ENCODE measurements at regions not wholly inside any gene's neighbourhood (a gene's known extent, or its start where the extent isn't known, plus 50 kb on each side); places are given as distances from the start of the nearest gene placed in this dataset.

DNA sequence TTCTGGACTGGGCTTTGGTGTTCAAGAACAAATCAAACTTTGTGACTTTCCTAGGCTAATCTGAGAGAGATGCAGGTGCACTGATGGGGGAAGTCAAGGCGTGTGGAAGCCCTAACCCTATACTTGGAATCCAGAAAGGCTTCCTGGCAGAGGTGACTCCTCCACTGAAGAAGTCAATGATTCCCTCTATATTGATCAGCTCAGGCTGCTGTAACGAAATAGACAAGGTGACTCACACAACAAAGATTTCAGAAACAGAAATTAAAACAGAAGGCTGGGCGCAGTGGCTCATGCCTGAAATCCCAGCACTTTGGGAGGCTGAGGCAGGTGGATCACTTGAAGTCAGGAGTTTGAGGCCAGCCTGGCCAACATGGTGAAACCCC lies 69.6 kb upstream of the GGTA1 start:
- DNase-seq (ENCODE audit: low read depth, low spot score), result no peak

- no peak for DNase-seq (ENCODE audit: low read depth, low spot score)
These were observed 72.9 kb upstream of the GGTA1 start for GRCh38 chr9:121572581-121572980.

DNA sequence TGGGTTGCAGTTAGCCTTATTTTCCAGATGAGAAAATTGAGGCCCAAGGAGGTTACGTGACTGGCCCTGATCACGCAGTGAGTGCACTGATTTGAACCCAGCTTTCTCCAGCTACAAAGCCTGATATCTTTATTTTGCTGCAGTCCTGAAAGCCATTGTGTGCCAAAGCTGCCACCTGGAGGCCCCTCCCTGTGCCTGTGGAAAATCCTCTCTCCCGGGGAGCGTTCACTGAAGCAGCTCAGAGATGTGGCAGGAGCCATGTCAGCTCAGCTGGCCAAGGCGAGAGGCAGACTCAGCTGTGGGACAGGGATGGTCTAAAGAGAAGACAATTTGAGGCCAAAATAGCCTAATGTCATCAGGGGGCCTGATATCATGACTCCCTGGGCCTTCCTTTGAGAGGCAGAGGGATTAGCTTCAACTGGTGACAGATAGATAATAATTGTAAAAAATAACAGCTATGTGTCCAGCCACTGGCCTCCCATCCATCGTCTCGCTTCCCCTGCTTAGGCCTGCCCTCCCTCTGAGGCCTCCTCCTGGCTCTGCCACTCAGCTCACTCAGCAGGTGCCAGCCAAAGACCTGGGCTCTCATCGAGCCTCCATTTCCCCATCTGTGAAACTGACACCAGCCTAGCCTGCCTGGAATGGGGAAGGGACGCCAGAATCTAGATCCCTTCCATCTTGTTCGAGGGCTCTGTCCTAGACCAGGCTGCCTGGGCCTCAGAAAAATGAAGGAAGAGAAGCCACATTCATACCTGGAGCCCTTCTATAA lies 74.3 kb upstream of the GGTA1 start:
- no peak for DNase-seq (ENCODE audit: low read depth, low spot score)

- no peak for DNase-seq (ENCODE audit: low read depth, low spot score)
These were observed 75.3 kb upstream of the GGTA1 start for GRCh38 chr9:121574774-121575519.

GRCh38 chr9:121576281-121577075 lies 75.0 kb upstream of the DAB2IP start:
- DNase-seq (ENCODE audit: low read depth, low spot score), result no peak

DNA sequence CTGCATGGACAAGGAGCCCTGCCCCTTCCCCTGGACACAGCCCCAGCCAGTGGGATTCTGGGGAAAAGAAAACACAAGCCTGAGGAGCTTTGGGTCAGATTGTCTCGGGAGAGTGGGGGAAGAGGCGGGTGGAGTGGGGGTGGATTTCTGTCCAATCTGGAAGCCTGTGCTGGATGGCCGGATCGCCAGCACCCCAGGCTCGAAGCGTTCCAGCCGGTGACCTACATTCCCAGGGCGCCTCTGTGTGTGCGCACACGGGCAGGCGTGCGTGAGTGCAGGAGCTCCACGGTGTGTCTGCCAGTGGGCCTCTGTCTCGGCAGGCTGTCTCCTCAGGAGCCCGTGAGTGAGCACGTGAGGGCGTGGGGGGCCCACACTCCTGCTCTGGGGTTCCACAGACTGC lies 74.3 kb upstream of the DAB2IP start:
- no peak for DNase-seq (ENCODE audit: low read depth, low spot score)

GRCh38 chr9:121577572-121577971 lies 73.9 kb upstream of the DAB2IP start:
- DNase-seq (ENCODE audit: low read depth, low spot score), result no peak

GRCh38 chr9:121581786-121582600 lies 69.4 kb upstream of the DAB2IP start:
- DNase-seq (ENCODE audit: low read depth, low spot score), result no peak

DNA sequence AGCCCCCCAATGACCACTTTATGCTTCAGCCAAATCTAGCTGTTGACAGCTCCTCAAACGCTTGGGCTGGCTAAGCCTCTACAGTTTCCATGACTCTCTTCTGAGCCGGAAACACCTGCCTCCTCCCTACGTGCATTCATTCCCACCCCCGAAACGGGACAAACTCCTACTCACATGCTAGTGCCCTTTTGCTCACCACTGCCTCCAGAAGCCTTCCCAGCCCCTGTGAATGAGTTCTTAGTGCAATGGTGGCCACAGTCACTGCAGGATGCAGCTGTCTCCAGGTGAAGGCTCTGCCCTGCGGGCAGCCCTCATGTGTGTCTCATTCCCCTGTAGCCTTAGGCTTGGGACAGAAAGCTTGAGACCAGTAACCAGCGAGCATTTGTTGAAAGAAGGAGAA lies 68.8 kb upstream of the DAB2IP start:
- no peak for DNase-seq (ENCODE audit: low read depth, low spot score)

DNA sequence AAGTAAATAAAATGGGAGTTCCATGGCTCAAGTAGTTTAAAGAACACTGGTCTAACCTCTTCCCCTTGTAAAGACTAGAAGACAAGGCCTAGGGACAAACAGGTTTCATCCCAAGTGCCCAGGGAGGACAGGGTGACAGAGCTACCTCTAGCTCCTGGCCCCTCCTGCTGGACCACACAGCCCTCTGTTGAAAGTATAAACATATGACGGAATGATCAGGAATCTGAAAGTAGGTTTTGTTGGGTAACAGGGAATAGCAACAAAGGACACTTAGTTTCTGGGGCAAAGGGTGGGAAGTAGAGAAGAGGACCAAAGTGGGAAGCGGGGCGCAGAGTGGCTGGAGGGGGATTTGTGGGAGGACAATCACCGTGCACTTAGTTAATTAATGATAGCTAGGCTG lies 67.0 kb upstream of the DAB2IP start:
- DNase-seq (ENCODE audit: low read depth, low spot score), result no peak

GRCh38 chr9:121587863-121588262 lies 63.6 kb upstream of the DAB2IP start:
- DNase-seq (ENCODE audit: low read depth, low spot score), result no peak

DNA sequence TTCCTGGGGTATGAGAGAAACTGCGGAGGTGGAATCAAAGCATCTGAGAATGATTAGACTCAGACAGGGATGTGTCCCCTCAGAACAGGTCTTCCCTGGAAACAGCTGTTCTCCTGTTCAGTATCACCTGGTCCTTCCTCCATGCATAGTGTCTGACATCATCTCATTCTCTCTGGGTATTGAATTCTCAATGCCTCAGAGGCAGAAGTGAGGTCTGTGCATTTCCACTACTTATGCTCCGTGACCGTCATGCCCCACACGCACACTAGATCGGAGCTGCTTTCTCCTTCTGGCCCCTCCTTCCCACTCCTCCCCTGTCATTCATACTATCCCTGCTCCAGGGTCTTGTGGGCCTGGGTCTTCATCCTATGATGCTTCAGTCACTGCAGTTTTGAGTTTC lies 61.4 kb upstream of the DAB2IP start:
- no peak for DNase-seq (ENCODE audit: low read depth, low spot score)

DNA sequence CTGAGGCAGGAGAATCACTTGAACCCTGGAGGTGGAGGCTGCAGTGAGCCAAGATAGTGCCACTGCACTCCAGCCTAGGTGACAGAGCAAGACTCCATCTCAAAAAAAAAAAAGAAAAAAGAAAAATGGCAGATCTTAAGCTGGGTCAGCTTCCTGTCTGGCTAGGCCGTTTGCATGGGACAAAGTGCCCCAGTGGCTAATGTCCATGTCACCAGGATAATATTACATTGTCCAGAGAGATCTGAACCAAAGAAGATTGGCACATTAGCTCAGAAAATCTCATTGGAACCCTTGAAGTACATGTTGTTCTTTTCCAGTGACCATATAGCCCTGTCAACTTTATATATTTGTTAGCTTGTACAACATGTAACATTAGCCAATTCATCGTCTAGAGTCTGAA lies 59.2 kb upstream of the DAB2IP start:
- DNase-seq (ENCODE audit: low read depth, low spot score), result no peak

DNA sequence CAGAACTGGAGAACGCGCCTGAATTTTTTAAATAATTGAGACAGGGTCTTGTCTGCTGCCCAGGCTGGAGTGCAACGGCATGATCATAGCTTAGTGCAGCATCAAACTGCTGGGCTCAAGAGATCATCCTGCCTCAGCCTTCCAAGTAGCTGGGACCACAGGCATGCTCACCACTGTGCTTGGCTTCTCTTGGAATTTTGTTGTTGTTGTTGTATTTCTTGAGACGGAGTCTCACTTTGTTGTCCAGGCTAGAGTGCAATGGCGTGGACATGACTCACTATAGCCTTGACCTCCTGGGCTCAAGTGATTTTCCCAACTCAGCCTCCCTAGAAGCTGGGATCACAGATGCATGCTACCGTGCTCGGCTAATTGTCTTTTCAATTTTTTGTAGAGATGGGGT lies 58.4 kb upstream of the DAB2IP start:
- no peak for DNase-seq (ENCODE audit: low read depth, low spot score)

GRCh38 chr9:121596515-121596914 lies 54.9 kb upstream of the DAB2IP start:
- DNase-seq (ENCODE audit: low read depth, low spot score), result no peak

GRCh38 chr9:121597698-121598166 lies 53.7 kb upstream of the DAB2IP start:
- DNase-seq (ENCODE audit: low read depth, low spot score), result no peak

GRCh38 chr9:121598167-121598964 lies 53.1 kb upstream of the DAB2IP start:
- peak; percentile 17 for DNase-seq (ENCODE audit: low read depth, low spot score)

DNA sequence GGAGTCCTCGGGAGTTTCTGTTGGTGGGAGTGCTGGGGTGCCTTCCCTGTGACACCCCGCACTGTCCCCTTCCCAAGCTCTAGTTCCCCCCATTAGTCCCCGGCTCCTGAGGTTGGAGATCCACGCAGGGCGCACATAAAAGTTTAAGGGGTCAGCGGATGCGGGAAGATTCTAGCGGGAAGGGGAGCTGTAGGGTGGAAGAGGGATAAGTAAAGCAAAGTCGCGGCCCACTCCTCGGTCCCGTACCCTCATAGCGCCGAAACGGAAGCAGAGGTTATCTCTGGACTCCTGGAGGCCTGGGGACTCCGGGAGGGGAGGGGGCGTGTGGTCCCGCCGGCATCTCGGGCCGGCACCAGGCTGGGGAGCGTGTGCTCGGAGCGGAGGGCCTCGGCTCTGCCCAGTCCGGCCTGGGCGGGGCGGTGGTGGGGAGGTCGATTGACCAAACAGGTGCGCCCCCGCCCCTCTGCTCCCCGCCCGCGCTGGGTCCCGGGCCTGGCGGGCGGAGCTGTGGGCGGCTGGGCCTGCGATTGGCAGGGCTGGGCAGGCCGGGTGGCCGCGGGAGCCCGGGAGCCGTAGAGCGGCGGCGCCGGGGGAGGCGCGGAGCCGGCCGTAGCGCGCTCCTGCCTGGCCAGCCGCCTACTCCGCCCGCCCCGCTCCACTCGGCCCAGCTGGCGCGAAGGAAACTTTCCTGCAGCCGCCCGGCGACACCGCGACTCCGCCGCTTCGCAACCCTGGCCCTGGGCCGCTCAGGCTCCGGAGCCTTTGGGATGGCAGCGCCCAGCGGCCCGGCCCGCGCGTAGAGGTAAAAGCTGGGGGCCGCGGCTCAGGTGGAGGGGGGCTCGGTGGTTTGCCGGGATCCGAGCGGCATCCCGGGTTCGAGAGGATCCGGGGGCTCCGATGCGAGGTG lies 52.2 kb upstream of the DAB2IP start:
- DNase-seq (ENCODE audit: low read depth, low spot score), result no peak

- DNase-seq (ENCODE audit: low read depth, low spot score), result no peak
These were observed 51.4 kb upstream of the DAB2IP start for GRCh38 chr9:121599872-121600585.
